H1 (cell line): ENCODE measurements at regions not wholly inside any gene's neighbourhood (a gene's known extent, or its start where the extent isn't known, plus 50 kb on each side); places are given as distances from the start of the nearest gene placed in this dataset.

ENCODE experiments used
- CTCF ChIA-PET: fragments of 300-600 bp; sonication (Branson Sonifier 250); formaldehyde crosslinking; loops from one replicate; lab custom pipeline; 2021; ENCODE audit not compliant: partially characterized antibody; lab: Charles Lee
- POLR2A ChIA-PET: fragments of 300-600 bp; sonication (Branson Sonifier 250); formaldehyde crosslinking; loops from one replicate; lab custom pipeline; 2021; ENCODE audit warnings: inconsistent platforms; ENCODE audit not compliant: partially characterized antibody; lab: Charles Lee
- DNase-seq, 2 experiments: peaks; one replicate each; pipeline versions ENCODE4 v3.0.0 to v3.0.0-alpha.2; 2010 to 2022; ENCODE audit warnings: low spot score in 2 of 2, low read depth in 1 of 2, mixed read lengths in 1 of 2
- FAIRE-seq: peaks from 2 replicates; lab custom pipeline; 2011; peaks lifted over from hg19 to GRCh38; lab: Jason Lieb, UNC
- H2AFZ ChIP-seq: 2 replicates; pipeline ENCODE4 v1.8.1; 2012; ENCODE audit warnings: low read length, inconsistent platforms
- H2AK5ac ChIP-seq: 2 replicates; pipeline ENCODE4 v1.6.1; 2013; ENCODE audit warnings: low read depth, low read length
- H2BK120ac ChIP-seq: replicated peaks from 2 replicates; pipeline ENCODE3; 2013; ENCODE audit warnings: low read depth, low read length, inconsistent platforms
- H2BK12ac ChIP-seq: 2 replicates; pipeline ENCODE4 v1.6.1; 2013; ENCODE audit warnings: low read depth, low read length
- H2BK15ac ChIP-seq: 2 replicates; pipeline ENCODE4 v1.6.1; 2013; ENCODE audit warnings: low read length
- H2BK20ac ChIP-seq: 2 replicates; pipeline ENCODE4 v1.6.1; 2013; ENCODE audit warnings: low read length
- H2BK5ac ChIP-seq: 2 replicates; pipeline ENCODE4 v1.6.1; 2013; ENCODE audit warnings: low read depth, low read length
- H3K14ac ChIP-seq: 2 replicates; pipeline ENCODE4 v1.6.1; 2013; ENCODE audit warnings: inconsistent platforms; ENCODE audit not compliant: insufficient read length
- H3K18ac ChIP-seq: 2 replicates; pipeline ENCODE4 v1.6.1; 2013; ENCODE audit warnings: low read length; ENCODE audit errors: extremely low read depth
- H3K23ac ChIP-seq: 2 replicates; pipeline ENCODE4 v1.6.1; 2013; ENCODE audit warnings: inconsistent platforms; ENCODE audit not compliant: insufficient read length
- H3K23me2 ChIP-seq: 2 replicates; pipeline ENCODE4 v1.6.1; 2013; ENCODE audit warnings: low read depth, low read length
- H3K27ac ChIP-seq: 2 replicates; pipeline ENCODE4 v1.6.1; 2011; ENCODE audit warnings: low read depth, low read length, inconsistent platforms
- H3K27me3 ChIP-seq, 4 experiments: replicated peaks in 1 of 4; 1 replicate in 1 of 4; 2 replicates in 3 of 4; pipeline versions ENCODE4 v1.6.1 to v1.8.1; 2011 to 2013; ENCODE audit warnings: low read length in 3 of 4, mild to moderate bottlenecking in 3 of 4, inconsistent platforms in 2 of 4, mixed read lengths in 2 of 4, moderate library complexity in 1 of 4; ENCODE audit not compliant: control insufficient read depth in 3 of 4, insufficient read depth in 3 of 4; ENCODE audit errors: extremely low read depth in 1 of 4
- H3K36me3 ChIP-seq, 4 experiments: 2 replicates each; pipeline versions ENCODE4 v1.6.1 to v1.8.1; 2011 to 2013; ENCODE audit warnings: mild to moderate bottlenecking in 4 of 4, low read length in 3 of 4, moderate library complexity in 2 of 4, control low read depth in 1 of 4, inconsistent platforms in 1 of 4; ENCODE audit not compliant: insufficient read depth in 4 of 4, control insufficient read depth in 2 of 4
- H3K4ac ChIP-seq: replicated peaks from 2 replicates; pipeline ENCODE3; 2013; ENCODE audit warnings: low read length, low read depth, mixed read lengths, inconsistent platforms; ENCODE audit not compliant: insufficient read length
- H3K4me1 ChIP-seq, 4 experiments: replicated peaks in 1 of 4; 1 replicate in 1 of 4; 2 replicates in 3 of 4; pipeline versions ENCODE4 v1.6.1 to v1.8.1; 2011 to 2013; ENCODE audit warnings: low read length in 3 of 4, inconsistent platforms in 2 of 4, mixed read lengths in 1 of 4; ENCODE audit not compliant: insufficient read depth in 4 of 4, control insufficient read depth in 3 of 4
- H3K4me2 ChIP-seq, 2 experiments: 2 replicates each; pipeline versions ENCODE4 v1.6.1 to v1.8.1; 2011 to 2013; ENCODE audit warnings: low read depth in 2 of 2, low read length in 2 of 2, control low read depth in 1 of 2, inconsistent platforms in 1 of 2, mild to moderate bottlenecking in 1 of 2; ENCODE audit not compliant: insufficient read depth in 1 of 2
- H3K4me3 ChIP-seq, 4 experiments: fragments of 200-600, 300-600 bp in 1 of 4; sonication (generic), shearing (Covaris generic), sonication (Bioruptor Twin) in 1 of 4; 2 replicates each; pipeline versions ENCODE4 v1.5.1 to v1.8.1; 2011 to 2016; ENCODE audit warnings: low read length in 4 of 4, low read depth in 3 of 4, control low read depth in 2 of 4, inconsistent platforms in 2 of 4, mild to moderate bottlenecking in 2 of 4, mixed read lengths in 1 of 4, moderate library complexity in 1 of 4; ENCODE audit not compliant: insufficient read depth in 2 of 4; ENCODE audit errors: extremely low read depth in 1 of 4
- H3K56ac ChIP-seq: replicated peaks from 2 replicates; pipeline ENCODE3; 2013; ENCODE audit warnings: low read depth, mild to moderate bottlenecking, mixed read lengths, low read length, inconsistent platforms; ENCODE audit not compliant: insufficient read length
- H3K79me1 ChIP-seq: 2 replicates; pipeline ENCODE4 v1.6.1; 2013; ENCODE audit warnings: low read depth, low read length, control low read depth
- H3K79me2 ChIP-seq, 2 experiments: 2 replicates each; pipeline versions ENCODE4 v1.6.1 to v1.8.1; 2012 to 2013; ENCODE audit warnings: low read length in 2 of 2, mild to moderate bottlenecking in 2 of 2, inconsistent platforms in 1 of 2; ENCODE audit not compliant: insufficient read depth in 2 of 2, control insufficient read depth in 1 of 2
- H3K9ac ChIP-seq, 4 experiments: replicated peaks in 1 of 4; 1 replicate in 1 of 4; 2 replicates in 3 of 4; pipeline versions ENCODE4 v1.6.1 to v1.8.1; 2011 to 2013; ENCODE audit warnings: low read depth in 3 of 4, low read length in 3 of 4, control low read depth in 2 of 4, mild to moderate bottlenecking in 2 of 4, moderate library complexity in 2 of 4, inconsistent platforms in 1 of 4; ENCODE audit errors: extremely low read depth in 1 of 4
- H3K9me3 ChIP-seq, 2 experiments: 2 replicates each; pipeline versions ENCODE4 v1.6.1 to v1.8.1; 2012 to 2013; ENCODE audit warnings: mild to moderate bottlenecking in 2 of 2, moderate library complexity in 2 of 2, control low read depth in 1 of 2, inconsistent platforms in 1 of 2, low read depth in 1 of 2, low read length in 1 of 2, mixed read lengths in 1 of 2; ENCODE audit not compliant: insufficient read depth in 2 of 2
- H4K20me1 ChIP-seq, 2 experiments: replicated peaks in 1 of 2; 2 replicates each; pipeline versions ENCODE3 to v1.8.1; 2011 to 2013; ENCODE audit warnings: inconsistent platforms in 2 of 2, low read length in 2 of 2, mild to moderate bottlenecking in 1 of 2; ENCODE audit not compliant: insufficient read depth in 2 of 2, control insufficient read depth in 1 of 2
- H4K5ac ChIP-seq: 2 replicates; pipeline ENCODE4 v1.6.1; 2013; ENCODE audit warnings: low read length, low read depth, mixed read lengths, inconsistent platforms; ENCODE audit not compliant: insufficient read length
- H4K8ac ChIP-seq: 2 replicates; pipeline ENCODE4 v1.8.0; 2013; ENCODE audit warnings: mild to moderate bottlenecking, moderate library complexity, low read length, inconsistent platforms; ENCODE audit not compliant: insufficient read depth; ENCODE audit errors: extremely low read depth
- H4K91ac ChIP-seq: replicated peaks from 2 replicates; pipeline ENCODE3; 2013; ENCODE audit warnings: low read length, mixed read lengths, inconsistent platforms; ENCODE audit not compliant: insufficient read length
- CHD2 ChIP-seq: IDR thresholded peaks from 2 replicates; pipeline ENCODE4 v1.6.1; 2012; ENCODE audit warnings: low read length, improper control_type of control experiment
- CREB1 ChIP-seq: IDR thresholded peaks from 2 replicates; pipeline ENCODE4 v1.6.1; 2012; ENCODE audit warnings: inconsistent platforms
- CTCF ChIP-seq, 3 experiments: IDR thresholded peaks; 1 replicate in 2 of 3; 2 replicates in 1 of 3; pipeline versions ENCODE4 v1.5.1 to v1.6.1; 2011; ENCODE audit warnings: low read length in 3 of 3, mild to moderate bottlenecking in 3 of 3, inconsistent platforms in 2 of 3, low read depth in 1 of 3, moderate library complexity in 1 of 3; ENCODE audit not compliant: insufficient read depth in 1 of 3; ENCODE audit errors: control extremely low read depth in 1 of 3
- HDAC6 ChIP-seq: IDR thresholded peaks from one replicate; pipeline ENCODE4 v1.7.1; 2012; ENCODE audit warnings: low read depth, mild to moderate bottlenecking, inconsistent platforms, low read length, moderate library complexity
- MAX ChIP-seq: IDR thresholded peaks from 2 replicates; pipeline ENCODE4 v1.6.1; 2012; ENCODE audit warnings: inconsistent platforms
- SP1 ChIP-seq: IDR thresholded peaks from 2 replicates; pipeline ENCODE4 v1.6.1; 2011; ENCODE audit warnings: low read depth, low read length
- YY1 ChIP-seq: IDR thresholded peaks from 2 replicates; pipeline ENCODE4 v1.6.1; 2011; ENCODE audit warnings: low read depth, mild to moderate bottlenecking, low read length
- WGBS, 2 experiments: shearing (Covaris generic) in 1 of 2; methylation state at CpG; one replicate each; pipeline versions ENCODE4 v1.1.6 to v1.1.7; 2013 to 2015; ENCODE audit warnings: low lambda C conversion rate in 2 of 2, mixed read lengths in 2 of 2, inconsistent platforms in 1 of 2, low coverage in 1 of 2, missing lambda C conversion rate in 1 of 2; ENCODE audit not compliant: insufficient replicate concordance in 2 of 2, insufficient coverage in 1 of 2, insufficient read length in 1 of 2; ENCODE audit errors: extremely low coverage in 1 of 2, missing lambda C conversion rate in 1 of 2; 5-methylcytosine and 5-hydroxymethylcytosine counted together

GRCh38 chr14:40347675-40348074 is 915.4 kb upstream of the FBXO33 start:
- H2BK5ac ChIP-seq = peak overlapping the region; percentile 53; the same call in 1 of the 2 replicates
- H2BK120ac ChIP-seq = no peak overlapping the region
- peak overlapping the region; percentile 35 to 65 for H3K4me2 ChIP-seq
- POLR2A ChIA-PET = interaction anchor here (1.0 to 1.1 kb wide), 2 partner anchors 15 to 16 kb away, joined by 3 to 4 read pairs; no protein-coding TSS in a partner anchor
- WGBS, 2 experiments = 52% methylated on average over 3 of the region's 3 CpGs; no CpG with 5 or more reads in 1 of the 2 experiments
- no peaks in the 10 kb centered on the region for H4K20me1 ChIP-seq
- no peaks in the 10 kb centered on the region for H3K23me2 ChIP-seq
- no peak overlapping the region for H4K91ac ChIP-seq
- CTCF ChIA-PET = no interaction called here
- peak overlapping the region; percentile 56 for H3K27ac ChIP-seq
- no peaks in the 10 kb centered on the region for H3K79me1 ChIP-seq
- H3K36me3 ChIP-seq = no peaks in the 10 kb centered on the region
- no peak overlapping the region for H2BK20ac ChIP-seq
- no peak overlapping the region for H3K56ac ChIP-seq
- H3K4me1 ChIP-seq = no peaks in the 10 kb centered on the region
- H3K4me3 ChIP-seq = peak overlapping the region; percentile 45 to 95 (median 58)
- FAIRE-seq = peak; percentile 55
- H2BK15ac ChIP-seq = no peak overlapping the region; the same call in 1 of the 2 replicates
- H3K18ac ChIP-seq = no peak overlapping the region; the same call in 1 of the 2 replicates
- no peak overlapping the region for H2AK5ac ChIP-seq
- H3K23ac ChIP-seq = no peak overlapping the region
- no peak for DNase-seq
- H4K8ac ChIP-seq = no peak overlapping the region
- H2AFZ ChIP-seq = peak overlapping the region; percentile 71
- H3K14ac ChIP-seq = no peak overlapping the region
- H3K79me2 ChIP-seq = peaks cover 0 to 4% of the 10 kb centered on the region in 2 experiments; a peak in 1 of 4 replicates
- peak overlapping the region; percentile 74 for H4K5ac ChIP-seq
- no peak overlapping the region for H3K4ac ChIP-seq
- TF ChIP-seq CREB1 (no peak), MAX (no peak), YY1 (peak; percentile 41; the same call in 1 of the 2 replicates), SP1 (no peak), CTCF (IDR thresholded peaks at IDR 0.05; ENCODE audit: control extremely low read depth in 1 of 3, insufficient read depth in 1 of 3, low read depth in 1 of 3, low read length in 3 of 3) (no peak), HDAC6 (no peak), CHD2 (no peak)
- H3K9me3 ChIP-seq = no peaks in the 10 kb centered on the region
- H3K9ac ChIP-seq = peak overlapping the region; percentile 52 to 88 (median 70)
- no peak overlapping the region; the same call in 1 of the 2 replicates for H2BK12ac ChIP-seq
- no peaks in the 10 kb centered on the region for H3K27me3 ChIP-seq
